DLD1 (cell line): ENCODE measurements at regions not wholly inside any gene's neighbourhood (a gene's known extent, or its start where the extent isn't known, plus 50 kb on each side); places are given as distances from the start of the nearest gene placed in this dataset.

Experiments used
- in situ Hi-C: cut with HindIII; loops from 2 replicates; pipeline ENCODE4 v1.10.0; 2017; ENCODE audit warnings: low sequenced_read_pairs

GRCh38 chr1:213371847-213372619, 321.0 kb downstream of the RPS6KC1 start:
- in situ Hi-C loops = no loop called here

GRCh38 chr1:213374369-213374768, 323.3 kb downstream of the RPS6KC1 start:
- in situ Hi-C loops = no loop called here

- in situ Hi-C loops = no loop called here
These were observed 324.0 kb downstream of the RPS6KC1 start for GRCh38 chr1:213375002-213375401.

DNA sequence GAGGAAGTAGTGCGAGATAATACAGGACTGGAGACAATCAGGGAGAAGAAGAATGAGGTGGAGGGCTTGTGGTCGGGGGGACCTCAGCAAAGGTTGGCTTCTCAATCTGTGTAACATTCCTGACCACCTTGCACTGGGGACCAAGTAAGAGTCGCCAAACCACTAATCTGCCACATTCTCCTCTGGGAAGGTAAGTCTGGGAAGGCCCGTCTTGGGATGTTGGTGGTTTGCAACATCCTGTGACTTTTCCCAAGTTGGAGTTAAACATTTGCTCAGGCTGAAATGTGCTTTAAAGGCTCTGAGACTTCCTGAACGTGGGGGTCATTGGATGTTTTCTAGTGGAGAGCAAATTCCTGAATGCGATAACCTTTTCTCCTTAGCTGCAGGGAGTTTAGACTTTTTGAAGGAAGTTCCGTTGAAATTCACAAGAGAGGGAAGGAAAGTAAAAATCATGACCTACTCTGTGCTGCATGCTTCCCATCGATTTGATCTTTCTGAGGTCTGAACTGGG, 325.9 kb downstream of the RPS6KC1 start:
- in situ Hi-C loops = no loop called here

DNA sequence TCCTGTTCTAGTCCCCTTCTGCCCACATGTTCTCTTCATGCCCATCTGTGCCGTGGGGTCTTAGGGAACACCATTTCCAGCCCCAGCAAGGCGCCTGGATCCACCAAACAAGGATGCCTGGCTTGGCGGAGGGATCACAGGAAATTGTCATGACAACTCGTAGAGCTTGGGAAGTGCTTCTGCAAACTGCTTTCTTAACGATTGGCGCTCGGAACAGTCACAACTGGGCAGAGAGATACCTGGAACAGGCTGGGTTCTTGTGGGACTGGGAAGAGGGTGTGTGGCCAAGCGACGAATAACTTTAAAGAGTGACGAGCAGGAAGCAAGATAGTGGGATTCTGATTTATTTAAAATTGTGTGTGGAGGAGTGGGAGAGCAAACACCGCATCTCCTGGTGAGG, 329.8 kb downstream of the RPS6KC1 start:
- in situ Hi-C loops = no loop called here

GRCh38 chr1:213381572-213382084, 330.6 kb downstream of the RPS6KC1 start:
- in situ Hi-C loops = no loop called here

DNA sequence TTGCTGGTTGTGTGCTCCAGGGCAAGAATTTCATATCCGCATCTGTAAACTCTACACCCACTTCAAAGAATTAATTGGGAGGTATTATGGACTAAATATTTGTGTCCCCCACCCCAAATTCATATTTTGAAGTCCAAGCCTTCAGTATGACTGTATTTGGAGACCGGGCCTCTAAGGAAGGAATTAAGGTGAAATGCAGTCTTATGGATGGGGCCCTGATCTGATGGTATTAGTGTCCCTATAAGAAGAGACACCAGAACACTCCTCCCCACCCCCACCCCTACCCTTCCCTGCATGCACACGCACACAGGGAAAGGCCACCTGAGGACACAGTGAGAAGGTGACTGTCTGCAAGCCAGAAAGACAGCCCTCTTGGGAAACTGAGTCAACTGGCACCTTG, 332.4 kb downstream of the RPS6KC1 start:
- in situ Hi-C loops = no loop called here

- in situ Hi-C loops = no loop called here
These were observed 334.2 kb downstream of the RPS6KC1 start for GRCh38 chr1:213385201-213385600.

DNA sequence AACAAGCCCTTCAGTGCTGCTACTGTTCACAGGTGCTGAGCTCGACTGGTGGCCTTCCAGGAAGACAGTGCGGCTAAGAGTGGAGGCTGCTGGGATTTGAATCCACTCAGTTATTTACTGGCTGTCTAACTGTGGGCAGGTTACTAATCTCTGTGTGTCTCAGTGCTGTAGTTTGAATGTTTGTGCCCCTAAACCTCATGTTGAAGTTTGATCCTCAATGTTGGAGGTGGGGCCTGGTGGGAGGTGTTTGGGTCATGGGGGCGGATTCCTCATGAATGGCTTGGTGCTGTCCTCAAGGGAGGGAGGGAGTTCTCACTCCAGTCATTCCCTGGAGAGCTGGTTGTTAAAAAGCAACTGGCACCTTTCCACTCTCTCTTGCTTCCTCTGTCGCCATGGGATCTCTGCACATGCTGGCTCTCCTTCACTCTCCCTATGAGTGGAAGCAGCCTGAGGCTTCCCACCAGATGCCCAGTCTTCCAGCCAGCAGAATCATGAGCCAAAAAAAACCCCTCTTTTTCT, 334.8 kb downstream of the RPS6KC1 start:
- in situ Hi-C loops = no loop called here

DNA sequence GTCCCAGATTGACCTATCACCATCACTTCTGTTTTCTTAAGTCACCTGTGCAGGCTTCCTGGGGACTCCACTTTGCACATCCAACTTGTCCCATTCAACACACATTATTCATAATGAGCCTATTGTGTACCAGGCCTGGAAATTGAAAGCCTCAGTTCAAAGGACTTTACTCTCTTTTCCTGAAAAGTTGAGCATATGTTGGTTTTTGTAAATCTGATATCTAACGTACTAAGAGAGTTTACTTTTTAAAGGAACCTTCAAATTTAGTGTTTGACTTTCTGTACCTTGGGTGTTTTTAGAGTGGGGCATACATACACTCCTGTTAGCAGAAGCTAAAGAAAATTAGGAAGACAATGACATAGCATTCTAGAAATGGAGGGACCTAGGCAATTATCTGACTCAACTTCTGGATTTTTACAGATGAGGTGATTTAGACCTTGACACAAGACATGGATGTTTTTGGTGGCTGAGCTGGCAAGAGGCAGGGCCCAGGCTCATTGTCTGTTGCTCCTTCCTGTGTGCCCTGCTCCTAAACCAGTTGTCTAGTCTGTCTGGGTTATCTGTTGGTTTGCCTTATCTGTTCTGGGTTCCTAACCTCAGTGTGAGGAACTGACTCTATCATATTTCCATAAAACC, 336.5 kb downstream of the RPS6KC1 start:
- in situ Hi-C loops = no loop called here

DNA sequence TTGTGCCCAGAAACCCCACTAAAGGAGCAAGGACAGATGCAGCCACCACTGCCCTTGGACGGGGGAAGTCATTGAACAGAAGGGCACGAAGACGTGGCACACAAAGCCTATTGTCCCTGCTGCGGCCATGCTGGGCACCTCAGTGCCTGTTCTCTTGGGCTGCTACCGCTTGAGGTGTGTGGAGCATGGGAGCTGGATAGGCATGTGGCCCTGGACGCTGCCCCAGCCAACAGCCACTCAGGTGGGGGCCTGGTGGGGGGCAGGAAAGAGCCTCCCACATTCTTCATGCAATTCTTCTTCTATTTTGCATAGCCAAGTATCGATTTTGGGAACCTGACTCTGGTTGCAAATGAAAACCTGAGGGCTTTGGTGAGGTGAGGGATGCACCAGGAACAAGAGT, 337.2 kb downstream of the RPS6KC1 start:
- in situ Hi-C loops = no loop called here

GRCh38 chr1:213389061-213389581, 338.1 kb downstream of the RPS6KC1 start:
- in situ Hi-C loops = no loop called here

DNA sequence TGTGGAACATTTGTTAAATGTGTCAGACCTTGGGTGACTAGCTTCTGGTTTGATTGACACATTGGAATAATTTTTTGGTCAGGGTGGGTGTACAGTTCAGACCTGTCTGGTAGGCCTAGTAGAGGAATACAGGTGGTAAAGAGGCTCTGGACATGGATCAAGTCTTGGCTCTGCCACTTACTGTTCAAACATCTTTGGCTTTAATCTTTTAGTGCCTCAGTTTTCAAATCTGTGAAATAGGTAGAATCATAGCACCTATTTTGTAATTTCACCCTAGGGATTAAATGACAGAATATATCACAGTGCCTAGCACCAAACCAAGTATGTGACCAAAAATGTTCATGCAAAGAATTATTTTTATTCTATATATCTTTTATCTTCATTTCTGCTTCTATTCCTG, 340.4 kb downstream of the RPS6KC1 start:
- in situ Hi-C loops = loop anchor here (10.0 kb wide), 2 partner anchors 83 to 753 kb away; no protein-coding TSS in a partner anchor

DNA sequence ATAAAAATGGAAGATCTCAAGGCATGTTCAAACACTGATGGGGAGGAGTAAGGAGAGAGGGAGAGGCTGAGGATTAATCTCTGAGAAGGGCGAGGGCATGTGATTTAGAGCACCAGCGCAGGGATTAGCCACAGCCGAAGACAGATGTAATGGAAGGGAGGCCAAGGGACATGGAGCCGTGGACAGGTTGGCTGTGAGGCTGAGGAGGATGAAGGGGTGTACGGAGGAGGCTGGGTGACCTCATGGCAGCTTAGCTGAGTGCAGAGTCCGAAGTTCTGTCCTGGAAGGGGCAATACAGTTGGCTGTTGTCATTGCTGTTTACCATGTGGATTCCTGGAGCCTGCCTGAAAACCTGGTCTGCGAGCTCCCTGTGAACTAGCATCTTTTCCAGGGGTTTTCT, 342.8 kb downstream of the RPS6KC1 start:
- in situ Hi-C loops = loop anchor here (10.0 kb wide), 2 partner anchors 81 to 751 kb away; no protein-coding TSS in a partner anchor

DNA sequence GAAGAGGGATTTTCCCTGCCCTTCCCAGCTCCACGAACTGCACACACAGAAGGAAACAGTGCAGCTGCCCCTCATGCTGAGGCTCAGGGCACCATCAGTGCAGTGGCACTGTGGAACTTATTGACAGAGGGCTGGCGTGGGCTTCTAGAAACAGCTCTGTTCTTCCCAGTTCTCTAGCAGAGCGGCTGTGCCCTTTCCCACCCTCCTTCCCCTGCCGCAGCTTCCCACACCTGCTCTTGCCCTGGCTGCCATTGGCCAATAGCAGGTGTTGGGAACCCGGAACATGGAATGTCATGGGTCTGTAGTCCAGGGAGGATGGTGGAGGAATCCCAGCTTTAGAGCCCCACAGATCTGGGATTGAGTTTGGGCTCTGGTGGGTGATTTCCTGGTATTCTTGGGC, 343.8 kb downstream of the RPS6KC1 start:
- in situ Hi-C loops = loop anchor here (10.0 kb wide), 2 partner anchors 80 to 750 kb away; no protein-coding TSS in a partner anchor

DNA sequence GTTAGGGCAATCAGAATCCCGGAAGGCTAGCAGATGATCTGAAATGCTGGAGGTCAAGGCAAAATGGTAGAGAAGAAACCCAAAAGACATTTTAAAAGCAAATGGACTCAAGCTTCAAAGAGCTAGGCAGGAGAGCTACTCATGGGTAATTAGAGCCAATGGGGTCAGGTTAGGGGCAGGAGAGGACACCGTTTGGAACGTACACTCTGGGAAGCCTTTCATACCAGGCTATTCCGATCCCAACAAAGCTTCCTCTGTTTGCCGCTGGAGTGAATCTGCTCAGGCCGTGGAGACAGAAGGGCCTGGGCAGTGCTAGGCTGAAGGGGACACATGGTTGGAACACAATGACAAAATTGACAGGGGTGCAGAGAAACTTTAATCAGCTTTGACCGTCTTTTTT, 346.6 kb downstream of the RPS6KC1 start:
- in situ Hi-C loops = loop anchor here (10.0 kb wide), 2 partner anchors 77 to 747 kb away; no protein-coding TSS in a partner anchor

- in situ Hi-C loops = loop anchor here (10.0 kb wide), 2 partner anchors 75 to 745 kb away; no protein-coding TSS in a partner anchor
These were observed 348.7 kb downstream of the RPS6KC1 start for GRCh38 chr1:213399695-213400094.

GRCh38 chr1:213409208-213409631, 358.2 kb downstream of the RPS6KC1 start:
- in situ Hi-C loops = no loop called here

GRCh38 chr1:213409971-213410370, 358.9 kb downstream of the RPS6KC1 start:
- in situ Hi-C loops = no loop called here

- in situ Hi-C loops = no loop called here
These were observed 363.3 kb downstream of the RPS6KC1 start for GRCh38 chr1:213414346-213414745.

- in situ Hi-C loops = no loop called here
These were observed 363.9 kb downstream of the RPS6KC1 start for GRCh38 chr1:213414911-213415310.
